Duodenal mucosa (tissue), 2 donors: ENCODE measurements at regions not wholly inside any gene's neighbourhood (a gene's known extent, or its start where the extent isn't known, plus 50 kb on each side); places are given as distances from the start of the nearest gene placed in this dataset.

Experiments
- H3K27ac ChIP-seq: one replicate; pipeline ENCODE4 v1.7.0; 2013; ENCODE audit warnings: low read depth, low read length
- H3K27me3 ChIP-seq, 2 donors: one replicate each; pipeline ENCODE4 v1.7.0; 2013; ENCODE audit warnings: low read length in 2 of 2, control low read depth in 1 of 2; ENCODE audit not compliant: insufficient read depth in 2 of 2, control insufficient read depth in 1 of 2
- H3K36me3 ChIP-seq, 2 donors: one replicate each; pipeline ENCODE4 v1.7.0; 2013; ENCODE audit warnings: low read length in 2 of 2, control low read depth in 1 of 2; ENCODE audit not compliant: insufficient read depth in 2 of 2, control insufficient read depth in 1 of 2
- H3K4me1 ChIP-seq, 2 donors: one replicate each; pipeline ENCODE4 v1.7.0; 2013; ENCODE audit warnings: low read length in 2 of 2, control low read depth in 1 of 2; ENCODE audit not compliant: insufficient read depth in 2 of 2, control insufficient read depth in 1 of 2
- H3K4me3 ChIP-seq, 2 donors: one replicate each; pipeline ENCODE4 v1.7.0; 2013; ENCODE audit warnings: low read length in 2 of 2, low read depth in 1 of 2
- H3K9ac ChIP-seq, 2 donors: one replicate each; pipeline ENCODE4 v1.7.0; 2013; ENCODE audit warnings: low read length in 2 of 2, low read depth in 1 of 2
- H3K9me3 ChIP-seq, 2 donors: one replicate each; pipeline ENCODE4 v1.7.0; 2013; ENCODE audit warnings: low read length in 2 of 2, control low read depth in 1 of 2; ENCODE audit not compliant: control insufficient read depth in 1 of 2

GRCh38 chr16:86752582-86753175 lies 174.3 kb downstream of the FOXL1 start:
- H3K36me3 ChIP-seq = no peaks in the 10 kb centered on the region
- H3K4me3 ChIP-seq = no peak overlapping the region
- H3K9me3 ChIP-seq = no peaks in the 10 kb centered on the region
- H3K9ac ChIP-seq = no peak overlapping the region
- peaks cover 0 to 2% of the 10 kb centered on the region in 2 donors for H3K27me3 ChIP-seq
- H3K27ac ChIP-seq = no peak overlapping the region
- H3K4me1 ChIP-seq = no peaks in the 10 kb centered on the region

GRCh38 chr16:86753399-86753798 lies 175.1 kb downstream of the FOXL1 start:
- Histone ChIP-seq H3K27me3 (peaks cover 0 to 2% of the 10 kb centered on the region in 2 donors), H3K36me3 (no peaks in the 10 kb centered on the region), H3K27ac (no peak overlapping the region), H3K9me3 (no peaks in the 10 kb centered on the region), H3K4me1 (no peaks in the 10 kb centered on the region), H3K4me3 (no peak overlapping the region), H3K9ac (no peak overlapping the region)

- H3K4me1 ChIP-seq = no peaks in the 10 kb centered on the region
- no peak overlapping the region for H3K27ac ChIP-seq
- peaks cover 0 to 7% of the 10 kb centered on the region in 2 donors for H3K27me3 ChIP-seq
- H3K9ac ChIP-seq = no peak overlapping the region
- H3K4me3 ChIP-seq = no peak overlapping the region
- H3K9me3 ChIP-seq = no peaks in the 10 kb centered on the region
- H3K36me3 ChIP-seq = no peaks in the 10 kb centered on the region
These were observed 177.2 kb downstream of the FOXL1 start for GRCh38 chr16:86755571-86756006.

GRCh38 chr16:86756882-86757703 lies 178.7 kb downstream of the FOXL1 start:
- no peaks in the 10 kb centered on the region for H3K36me3 ChIP-seq
- H3K4me3 ChIP-seq = no peak overlapping the region
- H3K27ac ChIP-seq = no peak overlapping the region
- H3K27me3 ChIP-seq = peaks cover 3 to 11% of the 10 kb centered on the region in 2 donors
- no peaks in the 10 kb centered on the region for H3K9me3 ChIP-seq
- no peaks in the 10 kb centered on the region for H3K4me1 ChIP-seq
- no peak overlapping the region for H3K9ac ChIP-seq

DNA sequence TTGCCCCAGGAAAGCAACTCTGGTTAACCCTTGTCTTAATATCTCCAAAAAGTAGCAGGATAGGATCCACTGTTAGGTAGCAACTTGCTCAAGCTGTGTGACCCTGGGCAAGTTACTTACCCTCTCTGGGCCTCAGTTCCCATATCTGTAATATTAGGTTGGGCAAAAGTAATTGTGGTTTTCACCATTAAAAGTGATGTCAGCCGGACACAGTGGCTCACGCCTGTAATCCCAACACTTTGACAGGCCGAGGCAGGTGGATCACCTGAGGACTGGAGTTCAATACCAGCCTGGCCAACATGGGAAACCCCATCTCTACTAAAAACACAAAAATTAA lies 179.3 kb downstream of the FOXL1 start:
- Histone ChIP-seq H3K9me3 (no peaks in the 10 kb centered on the region), H3K27ac (no peak overlapping the region), H3K4me3 (no peak overlapping the region), H3K27me3 (peaks cover 7 to 13% of the 10 kb centered on the region in 2 donors), H3K36me3 (no peaks in the 10 kb centered on the region), H3K9ac (no peak overlapping the region), H3K4me1 (no peaks in the 10 kb centered on the region)

DNA sequence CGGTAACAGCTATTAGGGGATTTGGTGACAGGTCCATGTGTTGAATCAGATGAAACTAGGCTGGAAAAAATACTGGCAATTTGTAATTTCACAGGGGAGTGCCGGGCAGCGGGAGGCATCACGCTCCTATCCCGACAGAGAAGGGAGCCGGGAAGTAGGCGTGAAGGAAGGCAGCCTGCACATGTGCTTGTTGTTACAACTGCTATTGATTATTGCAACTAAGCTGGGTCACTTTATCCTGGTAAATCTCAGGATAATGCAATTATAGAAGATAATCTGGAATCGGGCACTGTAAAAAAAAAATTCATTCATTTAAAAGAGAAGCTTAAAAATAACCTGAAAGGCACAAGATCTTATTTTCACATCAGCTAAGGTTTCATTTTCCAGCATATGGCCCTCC lies 180.6 kb downstream of the FOXL1 start:
- H3K27me3 ChIP-seq = peaks cover 11 to 13% of the 10 kb centered on the region in 2 donors
- no peaks in the 10 kb centered on the region for H3K9me3 ChIP-seq
- H3K4me1 ChIP-seq = no peaks in the 10 kb centered on the region
- no peaks in the 10 kb centered on the region for H3K36me3 ChIP-seq
- H3K4me3 ChIP-seq = no peak overlapping the region
- H3K9ac ChIP-seq = no peak overlapping the region
- H3K27ac ChIP-seq = no peak overlapping the region

DNA sequence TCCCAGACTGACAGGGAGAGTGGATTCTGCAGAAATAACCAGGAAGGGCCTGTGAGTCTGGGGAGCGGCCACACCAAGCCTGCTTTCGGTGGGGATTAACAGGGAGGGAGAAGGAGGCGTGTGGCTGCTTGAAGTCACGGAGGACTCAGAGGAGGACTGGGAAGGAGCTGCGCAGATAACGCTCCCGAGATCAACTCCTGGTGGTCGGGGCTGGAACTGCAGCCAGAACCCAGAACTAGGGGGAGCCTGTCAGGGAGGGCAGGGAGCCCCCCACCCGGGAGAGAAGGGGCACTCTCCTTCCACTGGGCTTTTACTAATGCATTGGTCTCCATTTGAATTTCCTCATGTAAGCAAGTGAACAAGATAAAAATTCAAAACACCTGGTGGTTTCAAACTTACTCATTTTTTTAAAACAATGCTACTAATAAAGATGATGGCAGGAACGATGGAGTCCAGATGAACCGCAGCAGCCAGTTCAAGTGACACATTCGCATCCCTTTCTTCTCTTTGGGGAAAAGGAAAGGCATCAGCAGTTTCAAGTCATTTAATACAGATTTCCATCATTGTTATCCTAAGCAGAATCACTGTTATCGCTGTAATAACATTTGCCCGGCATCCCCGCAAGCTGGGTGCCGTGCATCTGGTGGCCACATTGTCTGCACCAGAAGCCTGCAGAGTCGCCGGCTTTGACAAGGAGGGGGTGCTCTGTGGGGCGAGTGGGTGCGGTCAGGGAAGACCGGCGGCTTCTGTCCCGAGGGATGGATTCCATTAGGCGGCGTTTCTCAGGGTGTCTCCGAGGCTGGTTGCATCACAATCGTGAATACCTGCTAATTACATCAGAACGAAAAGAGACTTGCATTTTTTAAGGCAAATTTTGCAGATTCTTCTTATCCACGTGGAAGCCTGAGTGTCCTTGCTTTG lies 183.0 kb downstream of the FOXL1 start:
- Histone ChIP-seq H3K4me3 (no peak overlapping the region), H3K4me1 (no peaks in the 10 kb centered on the region), H3K36me3 (no peaks in the 10 kb centered on the region), H3K27ac (no peak overlapping the region), H3K27me3 (peaks cover 11 to 18% of the 10 kb centered on the region in 2 donors), H3K9ac (no peak overlapping the region), H3K9me3 (no peaks in the 10 kb centered on the region)

DNA sequence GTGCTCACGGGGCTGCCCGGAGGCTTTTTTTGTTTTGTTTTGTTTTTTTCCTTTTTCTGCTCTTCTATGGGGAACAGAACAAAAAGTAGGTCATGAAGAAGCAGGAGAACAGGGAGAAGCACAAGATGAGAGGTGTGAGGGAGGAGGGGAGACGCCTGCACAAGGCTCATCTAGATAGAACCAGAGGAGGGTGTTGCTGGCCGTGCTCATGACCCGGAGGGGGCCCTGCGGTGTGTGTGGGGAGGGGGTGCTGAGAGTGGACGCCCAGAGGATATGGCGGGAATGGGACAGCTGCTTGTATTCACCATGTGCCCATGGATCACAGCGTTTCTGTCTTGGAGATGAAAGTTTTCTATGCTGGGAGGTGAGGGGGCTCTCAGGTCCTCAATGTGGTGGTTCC lies 183.7 kb downstream of the FOXL1 start:
- Histone ChIP-seq H3K9me3 (no peaks in the 10 kb centered on the region), H3K27me3 (peaks cover 11 to 16% of the 10 kb centered on the region in 2 donors), H3K36me3 (no peaks in the 10 kb centered on the region), H3K27ac (no peak overlapping the region), H3K4me3 (no peak overlapping the region), H3K9ac (no peak overlapping the region), H3K4me1 (no peaks in the 10 kb centered on the region)

- no peaks in the 10 kb centered on the region for H3K4me1 ChIP-seq
- H3K27me3 ChIP-seq = peaks cover 11 to 16% of the 10 kb centered on the region in 2 donors
- H3K4me3 ChIP-seq = no peak overlapping the region
- no peak overlapping the region for H3K9ac ChIP-seq
- H3K36me3 ChIP-seq = no peaks in the 10 kb centered on the region
- H3K27ac ChIP-seq = no peak overlapping the region
- no peaks in the 10 kb centered on the region for H3K9me3 ChIP-seq
These were observed 185.5 kb downstream of the FOXL1 start for GRCh38 chr16:86763819-86764218.

- Histone ChIP-seq H3K4me1 (no peaks in the 10 kb centered on the region), H3K9ac (no peak overlapping the region), H3K36me3 (no peaks in the 10 kb centered on the region), H3K9me3 (no peaks in the 10 kb centered on the region), H3K4me3 (no peak overlapping the region), H3K27ac (no peak overlapping the region), H3K27me3 (peaks cover 11 to 14% of the 10 kb centered on the region in 2 donors)
These were observed 186.2 kb downstream of the FOXL1 start for GRCh38 chr16:86764551-86764950.
